H1 (cell line): ENCODE measurements at regions not wholly inside any gene's neighbourhood (a gene's known extent, or its start where the extent isn't known, plus 50 kb on each side); places are given as distances from the start of the nearest gene placed in this dataset.

ENCODE experiments used
- CTCF ChIA-PET: fragments of 300-600 bp; sonication (Branson Sonifier 250); formaldehyde crosslinking; loops from one replicate; lab custom pipeline; 2021; ENCODE audit not compliant: partially characterized antibody; lab: Charles Lee
- POLR2A ChIA-PET: fragments of 300-600 bp; sonication (Branson Sonifier 250); formaldehyde crosslinking; loops from one replicate; lab custom pipeline; 2021; ENCODE audit warnings: inconsistent platforms; ENCODE audit not compliant: partially characterized antibody; lab: Charles Lee
- DNase-seq, 2 experiments: peaks; one replicate each; pipeline versions ENCODE4 v3.0.0 to v3.0.0-alpha.2; 2010 to 2022; ENCODE audit warnings: low spot score in 2 of 2, low read depth in 1 of 2, mixed read lengths in 1 of 2
- FAIRE-seq: peaks from 2 replicates; lab custom pipeline; 2011; peaks lifted over from hg19 to GRCh38; lab: Jason Lieb, UNC
- H2AFZ ChIP-seq: 2 replicates; pipeline ENCODE4 v1.8.1; 2012; ENCODE audit warnings: low read length, inconsistent platforms
- H2AK5ac ChIP-seq: 2 replicates; pipeline ENCODE4 v1.6.1; 2013; ENCODE audit warnings: low read depth, low read length
- H2BK120ac ChIP-seq: replicated peaks from 2 replicates; pipeline ENCODE3; 2013; ENCODE audit warnings: low read depth, low read length, inconsistent platforms
- H2BK12ac ChIP-seq: 2 replicates; pipeline ENCODE4 v1.6.1; 2013; ENCODE audit warnings: low read depth, low read length
- H2BK15ac ChIP-seq: 2 replicates; pipeline ENCODE4 v1.6.1; 2013; ENCODE audit warnings: low read length
- H2BK20ac ChIP-seq: 2 replicates; pipeline ENCODE4 v1.6.1; 2013; ENCODE audit warnings: low read length
- H2BK5ac ChIP-seq: 2 replicates; pipeline ENCODE4 v1.6.1; 2013; ENCODE audit warnings: low read depth, low read length
- H3K14ac ChIP-seq: 2 replicates; pipeline ENCODE4 v1.6.1; 2013; ENCODE audit warnings: inconsistent platforms; ENCODE audit not compliant: insufficient read length
- H3K18ac ChIP-seq: 2 replicates; pipeline ENCODE4 v1.6.1; 2013; ENCODE audit warnings: low read length; ENCODE audit errors: extremely low read depth
- H3K23ac ChIP-seq: 2 replicates; pipeline ENCODE4 v1.6.1; 2013; ENCODE audit warnings: inconsistent platforms; ENCODE audit not compliant: insufficient read length
- H3K23me2 ChIP-seq: 2 replicates; pipeline ENCODE4 v1.6.1; 2013; ENCODE audit warnings: low read depth, low read length
- H3K27ac ChIP-seq: 2 replicates; pipeline ENCODE4 v1.6.1; 2011; ENCODE audit warnings: low read depth, low read length, inconsistent platforms
- H3K27me3 ChIP-seq, 4 experiments: replicated peaks in 1 of 4; 1 replicate in 1 of 4; 2 replicates in 3 of 4; pipeline versions ENCODE4 v1.6.1 to v1.8.1; 2011 to 2013; ENCODE audit warnings: low read length in 3 of 4, mild to moderate bottlenecking in 3 of 4, inconsistent platforms in 2 of 4, mixed read lengths in 2 of 4, moderate library complexity in 1 of 4; ENCODE audit not compliant: control insufficient read depth in 3 of 4, insufficient read depth in 3 of 4; ENCODE audit errors: extremely low read depth in 1 of 4
- H3K36me3 ChIP-seq, 4 experiments: 2 replicates each; pipeline versions ENCODE4 v1.6.1 to v1.8.1; 2011 to 2013; ENCODE audit warnings: mild to moderate bottlenecking in 4 of 4, low read length in 3 of 4, moderate library complexity in 2 of 4, control low read depth in 1 of 4, inconsistent platforms in 1 of 4; ENCODE audit not compliant: insufficient read depth in 4 of 4, control insufficient read depth in 2 of 4
- H3K4ac ChIP-seq: replicated peaks from 2 replicates; pipeline ENCODE3; 2013; ENCODE audit warnings: low read length, low read depth, mixed read lengths, inconsistent platforms; ENCODE audit not compliant: insufficient read length
- H3K4me1 ChIP-seq, 4 experiments: replicated peaks in 1 of 4; 1 replicate in 1 of 4; 2 replicates in 3 of 4; pipeline versions ENCODE4 v1.6.1 to v1.8.1; 2011 to 2013; ENCODE audit warnings: low read length in 3 of 4, inconsistent platforms in 2 of 4, mixed read lengths in 1 of 4; ENCODE audit not compliant: insufficient read depth in 4 of 4, control insufficient read depth in 3 of 4
- H3K4me2 ChIP-seq, 2 experiments: 2 replicates each; pipeline versions ENCODE4 v1.6.1 to v1.8.1; 2011 to 2013; ENCODE audit warnings: low read depth in 2 of 2, low read length in 2 of 2, control low read depth in 1 of 2, inconsistent platforms in 1 of 2, mild to moderate bottlenecking in 1 of 2; ENCODE audit not compliant: insufficient read depth in 1 of 2
- H3K4me3 ChIP-seq, 4 experiments: fragments of 200-600, 300-600 bp in 1 of 4; sonication (generic), shearing (Covaris generic), sonication (Bioruptor Twin) in 1 of 4; 2 replicates each; pipeline versions ENCODE4 v1.5.1 to v1.8.1; 2011 to 2016; ENCODE audit warnings: low read length in 4 of 4, low read depth in 3 of 4, control low read depth in 2 of 4, inconsistent platforms in 2 of 4, mild to moderate bottlenecking in 2 of 4, mixed read lengths in 1 of 4, moderate library complexity in 1 of 4; ENCODE audit not compliant: insufficient read depth in 2 of 4; ENCODE audit errors: extremely low read depth in 1 of 4
- H3K56ac ChIP-seq: replicated peaks from 2 replicates; pipeline ENCODE3; 2013; ENCODE audit warnings: low read depth, mild to moderate bottlenecking, mixed read lengths, low read length, inconsistent platforms; ENCODE audit not compliant: insufficient read length
- H3K79me1 ChIP-seq: 2 replicates; pipeline ENCODE4 v1.6.1; 2013; ENCODE audit warnings: low read depth, low read length, control low read depth
- H3K79me2 ChIP-seq, 2 experiments: 2 replicates each; pipeline versions ENCODE4 v1.6.1 to v1.8.1; 2012 to 2013; ENCODE audit warnings: low read length in 2 of 2, mild to moderate bottlenecking in 2 of 2, inconsistent platforms in 1 of 2; ENCODE audit not compliant: insufficient read depth in 2 of 2, control insufficient read depth in 1 of 2
- H3K9ac ChIP-seq, 4 experiments: replicated peaks in 1 of 4; 1 replicate in 1 of 4; 2 replicates in 3 of 4; pipeline versions ENCODE4 v1.6.1 to v1.8.1; 2011 to 2013; ENCODE audit warnings: low read depth in 3 of 4, low read length in 3 of 4, control low read depth in 2 of 4, mild to moderate bottlenecking in 2 of 4, moderate library complexity in 2 of 4, inconsistent platforms in 1 of 4; ENCODE audit errors: extremely low read depth in 1 of 4
- H3K9me3 ChIP-seq, 2 experiments: 2 replicates each; pipeline versions ENCODE4 v1.6.1 to v1.8.1; 2012 to 2013; ENCODE audit warnings: mild to moderate bottlenecking in 2 of 2, moderate library complexity in 2 of 2, control low read depth in 1 of 2, inconsistent platforms in 1 of 2, low read depth in 1 of 2, low read length in 1 of 2, mixed read lengths in 1 of 2; ENCODE audit not compliant: insufficient read depth in 2 of 2
- H4K20me1 ChIP-seq, 2 experiments: replicated peaks in 1 of 2; 2 replicates each; pipeline versions ENCODE3 to v1.8.1; 2011 to 2013; ENCODE audit warnings: inconsistent platforms in 2 of 2, low read length in 2 of 2, mild to moderate bottlenecking in 1 of 2; ENCODE audit not compliant: insufficient read depth in 2 of 2, control insufficient read depth in 1 of 2
- H4K5ac ChIP-seq: 2 replicates; pipeline ENCODE4 v1.6.1; 2013; ENCODE audit warnings: low read length, low read depth, mixed read lengths, inconsistent platforms; ENCODE audit not compliant: insufficient read length
- H4K8ac ChIP-seq: 2 replicates; pipeline ENCODE4 v1.8.0; 2013; ENCODE audit warnings: mild to moderate bottlenecking, moderate library complexity, low read length, inconsistent platforms; ENCODE audit not compliant: insufficient read depth; ENCODE audit errors: extremely low read depth
- H4K91ac ChIP-seq: replicated peaks from 2 replicates; pipeline ENCODE3; 2013; ENCODE audit warnings: low read length, mixed read lengths, inconsistent platforms; ENCODE audit not compliant: insufficient read length
- GABPA ChIP-seq: IDR thresholded peaks from 2 replicates; pipeline ENCODE4 v1.6.1; 2011; ENCODE audit warnings: mild to moderate bottlenecking, low read length, moderate library complexity, borderline replicate concordance; ENCODE audit not compliant: insufficient read depth
- KDM1A ChIP-seq: fragments of 200-600, 300-600 bp; sonication (generic); IDR thresholded peaks from 2 replicates; pipeline ENCODE4 v1.7.1; 2016; ENCODE audit warnings: mild to moderate bottlenecking, low read length, borderline replicate concordance
- POLR2AphosphoS5 ChIP-seq: IDR thresholded peaks from 2 replicates; pipeline ENCODE4 v1.6.1; 2011; ENCODE audit warnings: low read depth, low read length
- TCF12 ChIP-seq: IDR thresholded peaks from 2 replicates; pipeline ENCODE4 v1.6.1; 2011; ENCODE audit warnings: low read depth, mild to moderate bottlenecking, low read length
- WGBS, 2 experiments: shearing (Covaris generic) in 1 of 2; methylation state at CpG; one replicate each; pipeline versions ENCODE4 v1.1.6 to v1.1.7; 2013 to 2015; ENCODE audit warnings: low lambda C conversion rate in 2 of 2, mixed read lengths in 2 of 2, inconsistent platforms in 1 of 2, low coverage in 1 of 2, missing lambda C conversion rate in 1 of 2; ENCODE audit not compliant: insufficient replicate concordance in 2 of 2, insufficient coverage in 1 of 2, insufficient read length in 1 of 2; ENCODE audit errors: extremely low coverage in 1 of 2, missing lambda C conversion rate in 1 of 2; 5-methylcytosine and 5-hydroxymethylcytosine counted together

DNA sequence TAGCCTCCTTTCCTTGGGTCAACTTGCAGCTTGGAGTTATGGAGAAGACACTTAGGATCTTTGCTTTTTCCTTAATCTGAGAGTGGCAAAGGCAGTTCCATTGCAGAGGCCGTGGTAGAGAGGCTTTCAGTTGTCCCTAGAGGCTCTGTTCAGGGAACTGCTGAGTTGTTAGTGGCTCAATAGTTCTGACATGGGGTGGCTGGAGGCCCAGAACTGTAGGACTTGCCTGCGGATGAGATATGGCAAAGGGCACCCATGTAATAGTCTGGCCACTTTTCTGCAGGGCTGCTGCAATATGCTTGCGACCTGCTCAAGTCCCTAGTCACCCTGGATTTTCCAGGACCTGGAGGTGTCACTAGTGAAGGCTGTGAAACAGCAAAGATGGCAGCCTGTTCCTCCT is 99.9 kb downstream of the CLDN1 start:
- FAIRE-seq, result no peak
- H4K8ac ChIP-seq, result no peak overlapping the region
- H3K27me3 ChIP-seq, result no peaks in the 10 kb centered on the region
- no peak overlapping the region for H3K9ac ChIP-seq
- H3K79me1 ChIP-seq, result no peaks in the 10 kb centered on the region
- no peak overlapping the region for H2BK15ac ChIP-seq
- no peak overlapping the region for H3K4me3 ChIP-seq
- no peaks in the 10 kb centered on the region for H3K36me3 ChIP-seq
- CTCF ChIA-PET, result interaction anchor here (0.6 to 6.9 kb wide), 11 partner anchors 13 to 262 kb away, joined by 3 to 35 read pairs (median 12); no protein-coding TSS in a partner anchor
- H4K5ac ChIP-seq, result no peak overlapping the region
- H3K4me2 ChIP-seq, result no peak overlapping the region
- no peak overlapping the region for H2AFZ ChIP-seq
- H4K91ac ChIP-seq, result no peak overlapping the region
- no peaks in the 10 kb centered on the region for H4K20me1 ChIP-seq
- H2BK5ac ChIP-seq, result no peak overlapping the region
- no peak overlapping the region for H3K14ac ChIP-seq
- no peak overlapping the region for H3K56ac ChIP-seq
- POLR2A ChIA-PET, result no interaction called here
- H2BK120ac ChIP-seq, result no peak overlapping the region
- H3K23me2 ChIP-seq, result no peaks in the 10 kb centered on the region; the same call in 1 of the 2 replicates
- H3K4ac ChIP-seq, result no peak overlapping the region
- no peak for DNase-seq
- TF ChIP-seq KDM1A (no peak), POLR2AphosphoS5 (no peak), TCF12 (no peak), GABPA (no peak)
- WGBS, 2 experiments, result 87% methylated on average over 3 of the region's 3 CpGs; no CpG with 5 or more reads in 1 of the 2 experiments
- no peak overlapping the region for H3K23ac ChIP-seq
- H3K79me2 ChIP-seq, result no peaks in the 10 kb centered on the region
- H2AK5ac ChIP-seq, result no peak overlapping the region
- no peak overlapping the region for H2BK20ac ChIP-seq
- no peak overlapping the region for H2BK12ac ChIP-seq
- H3K4me1 ChIP-seq, result no peaks in the 10 kb centered on the region
- H3K27ac ChIP-seq, result no peak overlapping the region
- 0 out of 4 replicates have a peak, but pooled peaks cover 0 to 3% of the 10 kb centered on the region in 2 experiments for H3K9me3 ChIP-seq
- H3K18ac ChIP-seq, result no peak overlapping the region
